ENCODE measurements at regions not wholly inside any gene's neighbourhood (a gene's known extent, or its start where the extent isn't known, plus 50 kb on each side); places are given as distances from the start of the nearest gene placed in this dataset.

GRCh38 chr7:65230231-65230630 lies 143.4 kb upstream of the ZNF92 start:
- Histone ChIP-seq H3K4me3 (no peak overlapping the region), H3K27ac (no peak overlapping the region), H3K9me3 (no peaks in the 10 kb centered on the region), H3K27me3 (replicated peaks; ENCODE audit: insufficient read depth) (no peaks in the 10 kb centered on the region), H3K36me3 (no peaks in the 10 kb centered on the region), H3K4me1 (ENCODE audit: control insufficient read depth in 1 of 2, low read depth in 2 of 2) (no peaks in the 10 kb centered on the region)
- TF ChIP-seq, protein P1, sequence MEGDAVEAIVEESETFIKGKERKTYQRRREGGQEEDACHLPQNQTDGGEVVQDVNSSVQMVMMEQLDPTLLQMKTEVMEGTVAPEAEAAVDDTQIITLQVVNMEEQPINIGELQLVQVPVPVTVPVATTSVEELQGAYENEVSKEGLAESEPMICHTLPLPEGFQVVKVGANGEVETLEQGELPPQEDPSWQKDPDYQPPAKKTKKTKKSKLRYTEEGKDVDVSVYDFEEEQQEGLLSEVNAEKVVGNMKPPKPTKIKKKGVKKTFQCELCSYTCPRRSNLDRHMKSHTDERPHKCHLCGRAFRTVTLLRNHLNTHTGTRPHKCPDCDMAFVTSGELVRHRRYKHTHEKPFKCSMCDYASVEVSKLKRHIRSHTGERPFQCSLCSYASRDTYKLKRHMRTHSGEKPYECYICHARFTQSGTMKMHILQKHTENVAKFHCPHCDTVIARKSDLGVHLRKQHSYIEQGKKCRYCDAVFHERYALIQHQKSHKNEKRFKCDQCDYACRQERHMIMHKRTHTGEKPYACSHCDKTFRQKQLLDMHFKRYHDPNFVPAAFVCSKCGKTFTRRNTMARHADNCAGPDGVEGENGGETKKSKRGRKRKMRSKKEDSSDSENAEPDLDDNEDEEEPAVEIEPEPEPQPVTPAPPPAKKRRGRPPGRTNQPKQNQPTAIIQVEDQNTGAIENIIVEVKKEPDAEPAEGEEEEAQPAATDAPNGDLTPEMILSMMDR (IDR thresholded peaks at IDR 0.05), result no peak
- DNase-seq (ENCODE audit: low spot score) (no peak), ATAC-seq (ENCODE audit: insufficient number of reproducible peaks, low FRiP score, low read depth) (no peak)

GRCh38 chr7:65225422-65226006 lies 148.1 kb upstream of the ZNF92 start:
- TF ChIP-seq, protein P1 (IDR thresholded peaks at IDR 0.05), result no peak
- Histone ChIP-seq H3K27ac (no peak overlapping the region), H3K36me3 (no peaks in the 10 kb centered on the region), H3K4me1 (ENCODE audit: control insufficient read depth in 1 of 2, low read depth in 2 of 2) (no peaks in the 10 kb centered on the region), H3K9me3 (no peaks in the 10 kb centered on the region), H3K27me3 (replicated peaks; ENCODE audit: insufficient read depth) (no peaks in the 10 kb centered on the region), H3K4me3 (no peak overlapping the region)
- no peak for DNase-seq (ENCODE audit: low spot score)
- ATAC-seq (ENCODE audit: insufficient number of reproducible peaks, low FRiP score, low read depth), result no peak

- DNase-seq (ENCODE audit: low spot score) (no peak), ATAC-seq (ENCODE audit: insufficient number of reproducible peaks, low FRiP score, low read depth) (no peak)
- Histone ChIP-seq H3K27me3 (replicated peaks; ENCODE audit: insufficient read depth) (no peaks in the 10 kb centered on the region), H3K4me3 (no peak overlapping the region), H3K27ac (no peak overlapping the region), H3K4me1 (ENCODE audit: control insufficient read depth in 1 of 2, low read depth in 2 of 2) (no peaks in the 10 kb centered on the region), H3K9me3 (no peaks in the 10 kb centered on the region), H3K36me3 (no peaks in the 10 kb centered on the region)
- TF ChIP-seq, protein P1 (IDR thresholded peaks at IDR 0.05), result no peak
Observed at GRCh38 chr7:65222655-65223054, 151.0 kb upstream of the ZNF92 start.

DNA sequence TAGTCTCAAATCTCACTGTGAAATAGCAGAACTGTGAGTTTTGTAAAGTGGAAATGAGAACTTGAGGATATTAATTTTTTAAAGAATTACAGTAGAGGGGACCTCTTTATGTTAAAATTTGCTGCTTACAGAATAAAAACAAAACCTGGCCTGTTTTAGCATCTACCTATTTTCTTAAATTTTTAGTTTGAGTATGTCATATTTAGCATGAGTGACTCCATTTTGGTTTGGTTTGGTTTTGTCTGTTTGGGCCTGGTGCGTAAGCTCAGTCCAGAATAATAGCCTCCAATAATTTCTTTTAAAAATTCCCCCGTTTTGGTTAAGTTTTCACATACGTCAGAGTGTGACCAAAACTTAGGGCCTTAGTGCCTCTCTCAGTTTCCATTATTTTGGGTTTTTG lies 152.0 kb upstream of the ZNF92 start:
- ATAC-seq (ENCODE audit: insufficient number of reproducible peaks, low FRiP score, low read depth), result no peak
- TF ChIP-seq, protein P1 (IDR thresholded peaks at IDR 0.05), result no peak

GRCh38 chr7:65219623-65220022 lies 154.0 kb upstream of the ZNF92 start:
- Histone ChIP-seq H3K4me1 (ENCODE audit: control insufficient read depth in 1 of 2, low read depth in 2 of 2) (no peaks in the 10 kb centered on the region), H3K9me3 (no peaks in the 10 kb centered on the region), H3K4me3 (no peak overlapping the region), H3K36me3 (no peaks in the 10 kb centered on the region), H3K27ac (no peak overlapping the region), H3K27me3 (replicated peaks; ENCODE audit: insufficient read depth) (no peaks in the 10 kb centered on the region)
- TF ChIP-seq, protein P1 (IDR thresholded peaks at IDR 0.05), result no peak
- ATAC-seq (ENCODE audit: insufficient number of reproducible peaks, low FRiP score, low read depth) (no peak), DNase-seq (ENCODE audit: low spot score) (no peak)

More for the DNA sequence above, 152.0 kb upstream of the ZNF92 start:
- H3K27ac ChIP-seq, result no peak overlapping the region
- H3K4me3 ChIP-seq, result no peak overlapping the region
- H3K27me3 ChIP-seq (replicated peaks; ENCODE audit: insufficient read depth), result no peaks in the 10 kb centered on the region
- H3K4me1 ChIP-seq (ENCODE audit: control insufficient read depth in 1 of 2, low read depth in 2 of 2), result no peaks in the 10 kb centered on the region
- H3K9me3 ChIP-seq, result no peaks in the 10 kb centered on the region
- no peaks in the 10 kb centered on the region for H3K36me3 ChIP-seq
- no peak for DNase-seq (ENCODE audit: low spot score)

All from thoracic aorta (tissue), 2 donors.